NCI-H1417 treated with DMSO at 0.1 percent for 48 hours (cell line): ENCODE measurements at regions not wholly inside any gene's neighbourhood (a gene's known extent, or its start where the extent isn't known, plus 50 kb on each side); places are given as distances from the start of the nearest gene placed in this dataset.

Experiments used
- DNase-seq: peaks from one replicate; lab custom pipeline; 2025; lab: John Stamatoyannopoulos, UW

GRCh38 chr11:116250155-116250554 lies 522.6 kb downstream of the BUD13 start:
- no peak for DNase-seq

- no peak for DNase-seq
Measured at GRCh38 chr11:116249561-116249960, 523.2 kb downstream of the BUD13 start.

- DNase-seq = no peak
Measured at GRCh38 chr11:116244889-116245288, 527.9 kb downstream of the BUD13 start.

GRCh38 chr11:116244439-116244838 lies 528.3 kb downstream of the BUD13 start:
- DNase-seq = no peak

GRCh38 chr11:116243991-116244390 lies 528.8 kb downstream of the BUD13 start:
- no peak for DNase-seq

- no peak for DNase-seq
Measured at GRCh38 chr11:116242006-116242405, 530.8 kb downstream of the BUD13 start.

GRCh38 chr11:116240710-116241109 lies 532.1 kb downstream of the BUD13 start:
- no peak for DNase-seq

GRCh38 chr11:116239247-116239646 lies 533.5 kb downstream of the BUD13 start:
- DNase-seq = no peak

- DNase-seq = peak; percentile 42
Measured at GRCh38 chr11:116234989-116235568, 537.7 kb downstream of the BUD13 start.

GRCh38 chr11:116233561-116233960 lies 539.2 kb downstream of the BUD13 start:
- DNase-seq = no peak

GRCh38 chr11:116232364-116232828 lies 540.4 kb downstream of the BUD13 start:
- DNase-seq = peak; percentile 52

GRCh38 chr11:116231543-116231942 lies 541.2 kb downstream of the BUD13 start:
- DNase-seq = no peak

- no peak for DNase-seq
Measured at GRCh38 chr11:116230438-116230837, 542.3 kb downstream of the BUD13 start.

GRCh38 chr11:116229236-116229970 lies 543.4 kb downstream of the BUD13 start:
- peak; percentile 20 for DNase-seq

- no peak for DNase-seq
Measured at GRCh38 chr11:116226731-116227130, 546.1 kb downstream of the BUD13 start.

- no peak for DNase-seq
Measured at GRCh38 chr11:116225784-116226585, 546.8 kb downstream of the BUD13 start.

GRCh38 chr11:116225236-116225635 lies 547.6 kb downstream of the BUD13 start:
- no peak for DNase-seq

- DNase-seq = no peak
Measured at GRCh38 chr11:116224889-116225200, 547.9 kb downstream of the BUD13 start.

- DNase-seq = peak; percentile 7
Measured at GRCh38 chr11:116224154-116224888, 548.5 kb downstream of the BUD13 start.

- no peak for DNase-seq
Measured at GRCh38 chr11:116221351-116221750, 551.4 kb downstream of the BUD13 start.

- DNase-seq = no peak
Measured at GRCh38 chr11:116219171-116219635, 553.6 kb downstream of the BUD13 start.

GRCh38 chr11:116217441-116217840 lies 555.3 kb downstream of the BUD13 start:
- no peak for DNase-seq
